ENCODE measurements at regions not wholly inside any gene's neighbourhood (a gene's known extent, or its start where the extent isn't known, plus 50 kb on each side); places are given as distances from the start of the nearest gene placed in this dataset.

- TF ChIP-seq EZH2phosphoT487 (conservative IDR thresholded peaks at IDR 0.05; ENCODE audit: low read length) (no peak), CTCF (IDR thresholded peaks at IDR 0.05; ENCODE audit: insufficient read depth, low read length, poor library complexity, severe bottlenecking) (no peak)
These were observed 355.0 kb upstream of the SEMA6D start for GRCh38 chr15:47362118-47362905.

All from SU-DHL-6 (cell line).